ENCODE measurements at regions not wholly inside any gene's neighbourhood (a gene's known extent, or its start where the extent isn't known, plus 50 kb on each side); places are given as distances from the start of the nearest gene placed in this dataset.

DNA sequence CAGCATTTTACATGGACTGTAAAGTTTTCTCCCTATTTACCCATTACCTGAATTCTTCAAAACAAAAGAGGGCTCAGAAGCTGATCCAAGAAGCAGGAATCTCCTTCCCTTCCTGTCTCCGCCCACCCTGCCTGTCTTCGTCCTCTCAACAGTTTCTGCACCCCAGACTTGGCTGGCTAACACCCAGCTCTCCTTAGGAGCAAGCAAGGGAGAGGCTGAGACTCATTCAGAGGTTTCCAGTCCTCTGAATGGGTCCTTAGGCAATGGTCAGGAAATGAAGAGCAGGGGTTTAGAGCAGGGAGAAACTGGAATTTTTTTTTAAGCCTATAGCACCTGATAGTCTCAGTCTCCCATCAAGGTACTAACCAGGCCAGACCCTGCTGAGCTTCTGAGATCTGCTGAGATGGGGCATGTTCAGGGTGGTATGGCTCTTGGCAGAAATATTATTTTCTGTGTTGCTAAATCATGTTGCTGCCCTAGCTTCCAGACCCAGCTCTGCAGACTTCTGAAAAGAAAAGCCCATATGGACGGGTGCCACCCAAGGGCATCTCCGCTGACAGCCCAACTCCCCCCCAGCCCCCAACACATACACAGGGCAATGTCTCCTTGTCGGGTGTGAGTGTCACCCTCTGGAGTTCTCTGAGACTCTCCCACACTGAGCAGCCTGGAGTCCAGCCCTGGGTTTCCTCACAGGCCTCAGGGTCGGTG lies 74.6 kb upstream of the CD93 start:
- TF ChIP-seq, protein P1, sequence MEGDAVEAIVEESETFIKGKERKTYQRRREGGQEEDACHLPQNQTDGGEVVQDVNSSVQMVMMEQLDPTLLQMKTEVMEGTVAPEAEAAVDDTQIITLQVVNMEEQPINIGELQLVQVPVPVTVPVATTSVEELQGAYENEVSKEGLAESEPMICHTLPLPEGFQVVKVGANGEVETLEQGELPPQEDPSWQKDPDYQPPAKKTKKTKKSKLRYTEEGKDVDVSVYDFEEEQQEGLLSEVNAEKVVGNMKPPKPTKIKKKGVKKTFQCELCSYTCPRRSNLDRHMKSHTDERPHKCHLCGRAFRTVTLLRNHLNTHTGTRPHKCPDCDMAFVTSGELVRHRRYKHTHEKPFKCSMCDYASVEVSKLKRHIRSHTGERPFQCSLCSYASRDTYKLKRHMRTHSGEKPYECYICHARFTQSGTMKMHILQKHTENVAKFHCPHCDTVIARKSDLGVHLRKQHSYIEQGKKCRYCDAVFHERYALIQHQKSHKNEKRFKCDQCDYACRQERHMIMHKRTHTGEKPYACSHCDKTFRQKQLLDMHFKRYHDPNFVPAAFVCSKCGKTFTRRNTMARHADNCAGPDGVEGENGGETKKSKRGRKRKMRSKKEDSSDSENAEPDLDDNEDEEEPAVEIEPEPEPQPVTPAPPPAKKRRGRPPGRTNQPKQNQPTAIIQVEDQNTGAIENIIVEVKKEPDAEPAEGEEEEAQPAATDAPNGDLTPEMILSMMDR (IDR thresholded peaks at IDR 0.05) = no peak
- TF ChIP-seq POLR2A (IDR thresholded peaks at IDR 0.05) = no peak

Data from heart left ventricle (tissue), 13 donors.